ENCODE measurements at regions not wholly inside any gene's neighbourhood (a gene's known extent, or its start where the extent isn't known, plus 50 kb on each side); places are given as distances from the start of the nearest gene placed in this dataset.

DNA sequence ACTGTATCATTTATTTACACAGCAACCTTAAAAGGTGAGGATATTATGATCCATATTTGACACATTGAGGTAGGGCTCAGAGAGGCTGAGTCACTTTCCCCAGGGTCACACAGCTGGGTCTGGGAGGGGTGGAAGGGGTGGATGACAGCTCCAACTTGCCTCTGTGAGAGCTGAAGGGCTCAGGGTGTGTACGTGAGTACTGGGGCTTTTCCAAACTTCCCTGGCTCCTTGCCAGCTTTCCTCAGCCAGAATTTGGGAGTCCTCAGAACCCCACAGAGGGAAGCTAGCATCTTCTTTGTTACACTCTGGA is 58.3 kb upstream of the SLC6A11 start:
- DNase-seq, result no peak
- intact Hi-C loops (cut with DNase I), result loop anchor here (1.0 to 5.0 kb wide), 4 partner anchors 25 to 302 kb away; no protein-coding TSS in a partner anchor

DNA sequence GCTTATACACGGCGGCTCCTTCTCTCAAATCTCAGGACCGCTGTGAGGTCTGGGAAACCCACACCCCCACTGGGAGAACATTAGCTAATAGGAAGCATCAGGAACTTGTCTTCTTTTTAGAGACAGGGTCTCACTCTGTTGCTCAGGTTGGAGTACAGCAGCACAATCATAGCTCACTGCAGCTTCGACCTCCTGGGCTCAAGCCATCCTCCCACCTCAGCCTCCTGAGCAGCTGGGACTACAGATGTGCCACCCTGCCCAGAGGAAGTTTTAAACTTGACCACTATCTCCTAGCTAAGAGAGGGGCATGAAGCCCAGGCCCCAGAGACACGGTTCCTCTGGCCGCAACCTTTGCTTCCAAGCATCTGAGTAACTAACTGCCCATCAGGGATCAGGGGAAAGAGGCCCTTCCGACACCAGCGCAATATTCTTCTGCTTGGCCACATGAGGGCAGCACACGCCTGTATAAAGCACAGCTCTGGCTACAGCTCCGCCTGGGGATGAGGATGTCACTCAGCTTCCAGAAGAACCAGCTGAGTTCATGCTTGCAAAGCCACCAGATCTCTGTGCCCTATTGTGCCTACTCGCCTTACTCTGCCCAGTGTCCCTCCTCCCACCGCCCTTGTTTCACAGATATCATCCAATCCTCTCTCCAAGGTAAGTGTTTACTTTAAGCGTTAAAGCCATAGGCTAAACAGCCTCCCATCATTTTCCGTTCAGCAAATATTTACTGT is 57.6 kb upstream of the SLC6A11 start:
- intact Hi-C loops (cut with DNase I), result loop anchor here (1.0 to 5.0 kb wide), 4 partner anchors 24 to 301 kb away; no protein-coding TSS in a partner anchor
- DNase-seq, result peak; percentile 53 to 96 (median 76)

DNA sequence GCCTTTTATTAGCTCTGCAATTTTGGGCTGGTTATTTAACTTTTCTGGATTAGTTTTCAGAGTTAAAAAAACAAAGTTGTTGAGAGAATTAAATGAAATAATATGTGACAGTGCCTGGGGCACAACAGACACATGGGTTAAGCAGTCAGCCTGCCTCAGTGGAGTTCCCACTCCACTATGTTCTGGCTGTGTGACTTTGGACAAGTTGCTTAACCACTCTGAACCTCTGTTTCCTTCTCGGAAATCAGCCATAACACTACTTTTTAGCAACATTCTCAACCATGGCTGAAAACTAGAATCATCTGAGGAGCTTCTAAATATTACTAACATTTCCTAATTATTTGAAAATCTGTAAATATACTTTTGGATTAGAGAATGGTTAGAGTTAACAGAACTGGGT is 56.5 kb upstream of the SLC6A11 start:
- DNase-seq, result no peak
- intact Hi-C loops (cut with DNase I), result loop anchor here (2.0 to 5.0 kb wide), 3 partner anchors 23 to 188 kb away; no protein-coding TSS in a partner anchor

DNA sequence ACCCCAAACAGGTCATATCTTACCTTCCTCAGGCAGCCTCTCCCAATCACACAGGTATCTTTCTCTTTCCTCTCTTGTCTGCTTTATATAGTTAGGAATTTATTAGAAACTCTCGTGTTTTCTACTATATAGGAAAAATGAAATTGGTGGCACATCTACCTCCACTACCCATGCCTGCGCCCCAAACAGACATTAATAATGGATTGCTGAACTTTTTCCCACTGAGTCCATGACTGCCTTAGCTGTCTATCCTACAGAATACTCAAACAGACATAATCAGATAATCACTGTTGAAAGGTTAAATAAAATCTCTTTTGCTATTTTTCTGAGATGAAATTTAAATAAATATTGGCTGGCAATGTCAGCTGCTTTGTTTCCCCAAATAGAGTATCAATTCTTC is 55.8 kb upstream of the SLC6A11 start:
- no peak for DNase-seq
- intact Hi-C loops (cut with DNase I), result no loop called here

- DNase-seq, result peak in 1 of 10 donors; percentile 79
- intact Hi-C loops (cut with DNase I), result no loop called here
Observed at GRCh38 chr3:10761583-10761982, 54.4 kb upstream of the SLC6A11 start.

- DNase-seq, result peak in 1 of 10 donors; percentile 70
- intact Hi-C loops (cut with DNase I), result no loop called here
Observed at GRCh38 chr3:10762116-10762515, 53.9 kb upstream of the SLC6A11 start.

- DNase-seq, result peak in 1 of 10 donors; percentile 61
- intact Hi-C loops (cut with DNase I), result no loop called here
Observed at GRCh38 chr3:10762611-10763247, 53.3 kb upstream of the SLC6A11 start.

GRCh38 chr3:10763248-10763620 is 52.8 kb upstream of the SLC6A11 start:
- intact Hi-C loops (cut with DNase I), result no loop called here

DNA sequence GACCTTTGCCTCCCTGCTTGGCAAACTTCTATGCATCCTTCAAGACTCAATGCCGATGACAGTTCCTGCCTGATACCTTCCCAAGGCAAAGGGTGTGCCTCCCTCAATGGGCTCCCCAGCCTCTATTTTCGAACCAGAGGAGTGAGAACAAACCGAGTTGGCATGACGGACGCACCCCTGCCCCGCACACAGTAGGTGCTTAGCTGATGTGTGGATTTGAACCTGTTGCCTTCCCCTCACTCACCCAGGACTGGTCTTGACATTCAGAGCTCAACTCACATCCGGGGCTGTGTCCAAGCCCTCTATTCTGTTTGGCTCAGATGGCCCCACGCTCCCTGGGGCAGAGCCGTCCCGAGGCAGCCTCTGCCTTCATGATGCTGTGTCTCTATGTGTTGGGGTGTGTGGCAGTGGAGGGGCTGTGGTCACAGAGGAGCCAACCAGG is 52.2 kb upstream of the SLC6A11 start:
- intact Hi-C loops (cut with DNase I), result no loop called here
- no peak for DNase-seq

More at GRCh38 chr3:10763248-10763620, 52.8 kb upstream of the SLC6A11 start:
- DNase-seq, result no peak

DNA sequence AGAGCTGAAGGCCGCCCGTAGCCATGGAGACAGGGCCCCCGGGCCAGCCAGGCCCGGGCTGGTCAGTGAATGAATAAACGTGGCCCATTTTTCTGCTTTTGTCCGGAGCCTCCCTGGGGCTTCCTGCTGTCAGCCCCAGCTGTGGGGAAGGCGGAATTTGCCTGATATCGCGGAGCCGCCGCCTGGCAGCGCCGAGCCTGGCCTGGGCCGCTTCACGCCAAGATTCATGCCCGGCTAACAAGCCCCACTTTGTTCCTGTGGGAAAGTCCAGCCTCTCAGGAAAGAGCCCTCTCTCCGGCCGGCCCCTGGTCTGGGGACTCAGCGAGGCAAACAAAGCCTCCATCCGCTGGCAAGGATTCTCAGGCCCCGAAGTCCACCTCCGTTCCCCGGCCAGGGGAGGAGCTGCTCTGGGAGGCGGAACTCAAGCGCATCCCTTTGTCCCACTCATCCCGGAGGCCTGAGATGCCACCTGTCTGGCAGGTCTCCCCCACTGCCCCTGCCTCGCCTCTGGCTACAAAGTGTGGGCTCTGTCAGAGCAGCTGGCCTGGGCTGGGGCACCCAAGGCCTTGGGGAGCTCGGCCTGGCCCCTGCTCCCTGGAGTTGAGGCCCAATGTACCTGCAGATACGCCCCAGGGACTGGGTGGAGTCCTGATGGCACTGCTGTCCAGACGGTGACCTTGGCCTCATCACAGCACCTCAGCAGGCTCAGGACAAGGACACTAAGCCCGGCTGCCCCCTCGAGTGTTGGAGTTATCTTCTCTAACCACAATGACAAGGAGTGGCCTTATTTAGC is 51.6 kb upstream of the SLC6A11 start:
- intact Hi-C loops (cut with DNase I), result no loop called here
- peak; percentile 47 to 94 (median 59) for DNase-seq

DNA sequence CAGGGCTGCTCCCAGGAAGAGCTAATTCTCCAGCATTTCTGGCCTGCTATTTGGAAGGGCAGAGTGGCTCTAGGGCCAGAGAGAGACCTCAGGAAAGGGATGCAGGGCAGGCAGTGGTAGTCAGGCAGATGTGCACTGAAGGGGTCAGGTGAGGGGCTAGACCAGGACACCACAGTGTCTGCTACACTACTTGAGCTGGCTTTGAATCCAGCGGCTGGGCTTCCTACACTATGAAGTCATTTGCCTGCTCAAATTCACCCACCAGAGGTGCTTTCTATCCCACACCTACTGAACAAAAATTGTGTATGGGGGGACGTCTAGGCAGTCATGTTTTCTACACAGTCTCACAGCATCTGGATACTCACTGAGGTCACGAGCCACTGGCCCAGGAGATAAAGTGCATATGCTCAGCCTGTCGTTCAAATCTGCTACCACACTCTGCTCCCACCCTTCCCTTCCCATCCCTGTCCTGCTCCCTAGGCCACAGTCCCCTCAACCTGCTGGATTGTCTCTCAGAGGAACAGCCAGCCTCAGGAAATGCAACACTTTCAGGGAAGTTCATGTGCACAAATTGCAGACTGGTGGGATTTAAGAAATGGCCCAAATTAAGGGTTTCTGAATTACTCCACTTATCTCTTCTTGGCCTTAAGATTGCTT is 49.9 kb upstream of the SLC6A11 start:
- intact Hi-C loops (cut with DNase I), result no loop called here
- no peak for DNase-seq
